Bronchial epithelial cell (primary cell): ENCODE measurements at regions not wholly inside any gene's neighbourhood (a gene's known extent, or its start where the extent isn't known, plus 50 kb on each side); places are given as distances from the start of the nearest gene placed in this dataset.
A peak's percentile ranks its signal among the peaks of the same experiment; 100 is the strongest.

Source experiments
- DNase-seq: peaks from one replicate; pipeline ENCODE4 v3.0.0-alpha.2; 2010; ENCODE audit warnings: low read depth
- FAIRE-seq: peaks from 2 replicates; lab custom pipeline; 2011; peaks lifted over from hg19 to GRCh38; lab: Jason Lieb, UNC
- H3K27me3 ChIP-seq: 2 replicates; pipeline ENCODE4 v1.5.1; 2011; ENCODE audit warnings: low read length; ENCODE audit not compliant: control insufficient read depth, insufficient read depth
- H3K36me3 ChIP-seq: 2 replicates; pipeline ENCODE4 v1.5.1; 2011; ENCODE audit warnings: low read length; ENCODE audit not compliant: control insufficient read depth, insufficient read depth
- H3K4me3 ChIP-seq: 2 replicates; pipeline ENCODE4 v1.5.1; 2011; ENCODE audit warnings: mild to moderate bottlenecking, low read depth, low read length, control low read depth
- CTCF ChIP-seq: IDR thresholded peaks from 2 replicates; pipeline ENCODE4 v1.5.1; 2011; ENCODE audit warnings: mild to moderate bottlenecking, moderate library complexity, low read length, control low read depth, inconsistent platforms; ENCODE audit not compliant: insufficient read depth, severe bottlenecking

- Histone ChIP-seq H3K27me3 (no peaks in the 10 kb centered on the region), H3K4me3 (no peak overlapping the region), H3K36me3 (no peaks in the 10 kb centered on the region)
- DNase-seq = peak; percentile 21
- FAIRE-seq = no peak
- TF ChIP-seq CTCF = no peak
These were observed 246.7 kb downstream of the SMAD2 start for GRCh38 chr18:47683774-47684173.

- no peak overlapping the region for H3K4me3 ChIP-seq
- no peaks in the 10 kb centered on the region for H3K27me3 ChIP-seq
- no peak for DNase-seq
- H3K36me3 ChIP-seq = no peaks in the 10 kb centered on the region
- no peak for TF ChIP-seq CTCF
- no peak for FAIRE-seq
These were observed 247.6 kb downstream of the SMAD2 start for GRCh38 chr18:47682876-47683275.

GRCh38 chr18:47680488-47680887 lies 250.0 kb downstream of the SMAD2 start:
- FAIRE-seq (no peak), DNase-seq (no peak)
- H3K27me3 ChIP-seq = no peaks in the 10 kb centered on the region
- H3K4me3 ChIP-seq = no peak overlapping the region
- no peak for TF ChIP-seq CTCF
- no peaks in the 10 kb centered on the region for H3K36me3 ChIP-seq

- FAIRE-seq = no peak
These were observed 250.6 kb downstream of the SMAD2 start for GRCh38 chr18:47679864-47680263.

GRCh38 chr18:47677952-47678351 lies 252.5 kb downstream of the SMAD2 start:
- no peak for TF ChIP-seq CTCF
- no peak for DNase-seq
- H3K27me3 ChIP-seq = no peaks in the 10 kb centered on the region
- no peak overlapping the region for H3K4me3 ChIP-seq
- H3K36me3 ChIP-seq = no peaks in the 10 kb centered on the region
- no peak for FAIRE-seq

More at GRCh38 chr18:47679864-47680263, 250.6 kb downstream of the SMAD2 start:
- DNase-seq = no peak
- no peaks in the 10 kb centered on the region for H3K27me3 ChIP-seq
- TF ChIP-seq CTCF = no peak
- no peaks in the 10 kb centered on the region for H3K36me3 ChIP-seq
- H3K4me3 ChIP-seq = no peak overlapping the region

GRCh38 chr18:47669815-47670214 lies 260.6 kb downstream of the SMAD2 start:
- FAIRE-seq (no peak), DNase-seq (no peak)
- no peak overlapping the region for H3K4me3 ChIP-seq
- no peaks in the 10 kb centered on the region for H3K36me3 ChIP-seq
- H3K27me3 ChIP-seq = no peaks in the 10 kb centered on the region
- TF ChIP-seq CTCF = no peak
